ENCODE measurements at regions not wholly inside any gene's neighbourhood (a gene's known extent, or its start where the extent isn't known, plus 50 kb on each side); places are given as distances from the start of the nearest gene placed in this dataset.

DNA sequence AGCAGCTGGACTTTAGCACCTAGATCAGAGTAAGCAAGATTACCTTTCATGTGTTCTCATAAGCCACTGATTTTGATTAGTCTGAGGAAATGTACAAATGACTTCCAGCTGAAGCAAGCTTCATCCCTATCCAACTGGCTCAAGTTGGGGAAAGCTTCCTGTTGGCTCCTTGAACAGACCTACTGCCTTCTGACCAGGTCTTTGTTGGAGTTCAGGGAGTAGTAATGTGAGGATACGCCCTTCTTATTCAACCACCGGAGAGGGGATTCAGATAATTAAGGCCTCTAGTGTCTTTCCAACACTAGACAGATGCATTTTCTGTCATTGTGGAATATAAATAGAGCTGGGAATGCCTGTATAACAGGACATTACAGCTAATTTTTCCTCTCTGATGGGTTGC is 268.9 kb downstream of the TGFB2 start:
- Histone ChIP-seq H3K36me3 (replicated peaks in 1 of 2; ENCODE audit: control insufficient read depth in 1 of 2, insufficient read depth in 2 of 2, low read length in 2 of 2) (no peaks in the 10 kb centered on the region), H2AFZ (ENCODE audit: insufficient read depth, low read depth, low read length, poor library complexity, severe bottlenecking) (no peak overlapping the region), H3K9me3 (replicated peaks in 1 of 2; ENCODE audit: control insufficient read depth in 1 of 2, insufficient read depth in 1 of 2, low read length in 2 of 2) (no peaks in the 10 kb centered on the region), H3K4me3 (replicated peaks in 1 of 3; ENCODE audit: low read depth in 2 of 3, low read length in 3 of 3) (no peak overlapping the region), H3K27me3 (ENCODE audit: control insufficient read depth in 2 of 2, insufficient read depth in 2 of 2, low read length in 2 of 2) (no peaks in the 10 kb centered on the region), H3K4me2 (replicated peaks; ENCODE audit: extremely low read depth, low read length, poor library complexity, severe bottlenecking) (no peak overlapping the region), H3K79me2 (ENCODE audit: insufficient read depth, low read length) (no peaks in the 10 kb centered on the region), H4K20me1 (ENCODE audit: insufficient read depth, low read length) (no peaks in the 10 kb centered on the region), H3K4me1 (ENCODE audit: control insufficient read depth in 1 of 2, insufficient read depth in 2 of 2, low read length in 2 of 2) (no peaks in the 10 kb centered on the region), H3K9ac (ENCODE audit: insufficient read depth, low read length, poor library complexity, severe bottlenecking) (no peak overlapping the region), H3K27ac (ENCODE audit: low read depth in 1 of 2, low read length in 2 of 2) (no peak overlapping the region)
- Mint-ChIP-seq H3K4me3 (no peak overlapping the region), H3K27me3 (ENCODE audit: low read depth in 3 of 3) (no peaks in the 10 kb centered on the region), H3K27ac (no peak overlapping the region), H3K36me3 (no peaks in the 10 kb centered on the region), H3K9me3 (peaks cover 0 to 3% (median 0%) of the 10 kb centered on the region in 7 donors), H3K4me1 (no peaks in the 10 kb centered on the region)
- no peak for DNase-seq
- no CpG with 5 or more reads among the region's 2 CpGs for WGBS (ENCODE audit: insufficient coverage)
- intact Hi-C loops (cut with micrococcal nuclease) = no loop called here
- TF ChIP-seq, protein P1, sequence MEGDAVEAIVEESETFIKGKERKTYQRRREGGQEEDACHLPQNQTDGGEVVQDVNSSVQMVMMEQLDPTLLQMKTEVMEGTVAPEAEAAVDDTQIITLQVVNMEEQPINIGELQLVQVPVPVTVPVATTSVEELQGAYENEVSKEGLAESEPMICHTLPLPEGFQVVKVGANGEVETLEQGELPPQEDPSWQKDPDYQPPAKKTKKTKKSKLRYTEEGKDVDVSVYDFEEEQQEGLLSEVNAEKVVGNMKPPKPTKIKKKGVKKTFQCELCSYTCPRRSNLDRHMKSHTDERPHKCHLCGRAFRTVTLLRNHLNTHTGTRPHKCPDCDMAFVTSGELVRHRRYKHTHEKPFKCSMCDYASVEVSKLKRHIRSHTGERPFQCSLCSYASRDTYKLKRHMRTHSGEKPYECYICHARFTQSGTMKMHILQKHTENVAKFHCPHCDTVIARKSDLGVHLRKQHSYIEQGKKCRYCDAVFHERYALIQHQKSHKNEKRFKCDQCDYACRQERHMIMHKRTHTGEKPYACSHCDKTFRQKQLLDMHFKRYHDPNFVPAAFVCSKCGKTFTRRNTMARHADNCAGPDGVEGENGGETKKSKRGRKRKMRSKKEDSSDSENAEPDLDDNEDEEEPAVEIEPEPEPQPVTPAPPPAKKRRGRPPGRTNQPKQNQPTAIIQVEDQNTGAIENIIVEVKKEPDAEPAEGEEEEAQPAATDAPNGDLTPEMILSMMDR (IDR thresholded peaks at IDR 0.05) = no peak

DNA sequence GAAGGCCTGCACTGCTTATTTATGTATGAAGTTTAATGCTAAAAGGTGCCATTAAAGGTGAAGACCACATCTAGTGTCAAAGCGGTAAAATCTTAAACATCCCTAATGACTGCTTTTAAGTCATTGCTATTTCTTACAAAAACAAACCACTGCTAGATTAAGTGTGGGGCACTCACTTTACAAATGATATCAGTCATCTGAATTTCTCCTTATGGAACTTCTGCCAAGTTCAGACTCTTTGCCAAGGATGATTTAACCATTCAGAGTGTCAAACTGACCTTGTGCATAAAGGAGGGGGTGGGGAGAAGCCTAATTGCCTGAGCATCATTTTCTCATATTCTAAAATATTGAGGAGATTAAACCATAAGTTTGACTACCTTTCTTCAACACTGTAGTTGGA is 271.5 kb downstream of the TGFB2 start:
- Histone ChIP-seq H3K9ac (ENCODE audit: insufficient read depth, low read length, poor library complexity, severe bottlenecking) (no peak overlapping the region), H4K20me1 (ENCODE audit: insufficient read depth, low read length) (no peaks in the 10 kb centered on the region), H3K27ac (ENCODE audit: low read depth in 1 of 2, low read length in 2 of 2) (no peak overlapping the region), H3K9me3 (replicated peaks in 1 of 2; ENCODE audit: control insufficient read depth in 1 of 2, insufficient read depth in 1 of 2, low read length in 2 of 2) (no peaks in the 10 kb centered on the region), H3K36me3 (replicated peaks in 1 of 2; ENCODE audit: control insufficient read depth in 1 of 2, insufficient read depth in 2 of 2, low read length in 2 of 2) (no peaks in the 10 kb centered on the region), H3K27me3 (ENCODE audit: control insufficient read depth in 2 of 2, insufficient read depth in 2 of 2, low read length in 2 of 2) (no peaks in the 10 kb centered on the region), H3K79me2 (ENCODE audit: insufficient read depth, low read length) (no peaks in the 10 kb centered on the region), H3K4me2 (replicated peaks; ENCODE audit: extremely low read depth, low read length, poor library complexity, severe bottlenecking) (no peak overlapping the region), H2AFZ (ENCODE audit: insufficient read depth, low read depth, low read length, poor library complexity, severe bottlenecking) (no peak overlapping the region), H3K4me3 (replicated peaks in 1 of 3; ENCODE audit: low read depth in 2 of 3, low read length in 3 of 3) (no peak overlapping the region), H3K4me1 (ENCODE audit: control insufficient read depth in 1 of 2, insufficient read depth in 2 of 2, low read length in 2 of 2) (no peaks in the 10 kb centered on the region)
- peaks cover 0 to 7% (median 2%) of the 10 kb centered on the region in 7 donors for H3K9me3 Mint-ChIP-seq
- intact Hi-C loops (cut with micrococcal nuclease) = no loop called here
- TF ChIP-seq, protein P1 (IDR thresholded peaks at IDR 0.05) = no peak
- H3K27me3 Mint-ChIP-seq (ENCODE audit: low read depth in 3 of 3) = no peaks in the 10 kb centered on the region
- no peak for DNase-seq
- WGBS (ENCODE audit: insufficient coverage) = no CpG with 5 or more reads among the region's 1 CpG
- H3K36me3 Mint-ChIP-seq = no peaks in the 10 kb centered on the region
- no peak overlapping the region for H3K4me3 Mint-ChIP-seq
- no peaks in the 10 kb centered on the region for H3K4me1 Mint-ChIP-seq
- H3K27ac Mint-ChIP-seq = no peak overlapping the region
